Esophagus (tissue), 2 donors: ENCODE measurements at regions not wholly inside any gene's neighbourhood (a gene's known extent, or its start where the extent isn't known, plus 50 kb on each side); places are given as distances from the start of the nearest gene placed in this dataset.
"Not testable (repeated sequence)": the region's sequence is repeated elsewhere in the genome, so short reads cannot be mapped to it uniquely, and the experiment has no call there.

ENCODE experiments used
- H3K27ac ChIP-seq, 2 donors: one replicate each; pipeline ENCODE4 v1.5.1; 2013; ENCODE audit warnings: low read depth in 2 of 2, mild to moderate bottlenecking in 2 of 2, inconsistent platforms in 1 of 2, low read length in 1 of 2, moderate library complexity in 1 of 2
- H3K27me3 ChIP-seq, 2 donors: one replicate each; pipeline ENCODE4 v1.6.1; 2013; ENCODE audit warnings: low read length in 2 of 2, control low read depth in 1 of 2, mild to moderate bottlenecking in 1 of 2; ENCODE audit not compliant: insufficient read depth in 2 of 2, control insufficient read depth in 1 of 2
- H3K36me3 ChIP-seq, 2 donors: one replicate each; pipeline ENCODE4 v1.6.1; 2013; ENCODE audit warnings: low read length in 1 of 2; ENCODE audit not compliant: control insufficient read depth in 2 of 2, insufficient read depth in 2 of 2
- H3K4me1 ChIP-seq, 2 donors: one replicate each; pipeline ENCODE4 v1.6.1; 2013; ENCODE audit warnings: low read length in 1 of 2; ENCODE audit not compliant: control insufficient read depth in 2 of 2, insufficient read depth in 2 of 2
- H3K4me3 ChIP-seq, 2 donors: one replicate each; pipeline ENCODE4 v1.5.1; 2013; ENCODE audit warnings: low read length in 2 of 2, mild to moderate bottlenecking in 2 of 2, low read depth in 1 of 2, moderate library complexity in 1 of 2
- H3K9me3 ChIP-seq, 2 donors: one replicate each; pipeline ENCODE4 v1.6.1; 2013; ENCODE audit warnings: mild to moderate bottlenecking in 2 of 2, low read depth in 1 of 2, low read length in 1 of 2, moderate library complexity in 1 of 2; ENCODE audit not compliant: control insufficient read depth in 2 of 2, insufficient read depth in 1 of 2
- WGBS, 2 donors: extraction: QIAGEN DNeasy Blood & Tissue Kit; methylation state at CpG; one replicate each; pipeline ENCODE4 v1.1.7; 2013; 5-methylcytosine and 5-hydroxymethylcytosine counted together
- donor health status: healthy with polysubstance abuse.
- donor health status: Bipolar disorder and iron deficiency.

DNA sequence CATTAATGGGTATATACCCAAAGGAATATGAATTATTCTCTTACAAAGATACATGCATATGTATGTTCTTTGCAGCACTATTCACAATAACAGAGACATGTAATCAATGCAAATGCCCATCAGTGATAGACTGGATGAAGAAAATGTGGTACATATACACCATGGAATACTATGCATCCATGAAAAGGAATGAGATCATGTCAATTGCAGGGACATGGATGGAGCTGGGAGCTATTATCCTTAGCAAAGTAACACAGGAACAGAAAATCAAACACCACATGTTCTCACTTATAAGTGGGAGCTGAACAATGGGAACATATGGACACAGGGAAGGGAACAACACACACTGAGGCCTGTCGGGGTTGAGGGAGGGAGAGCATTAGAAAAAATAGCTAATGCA is 141.1 kb upstream of the HS3ST4 start:
- H3K36me3 ChIP-seq = no peaks in the 10 kb centered on the region
- H3K4me1 ChIP-seq = no peaks in the 10 kb centered on the region
- H3K27ac ChIP-seq = no peak overlapping the region
- H3K4me3 ChIP-seq = no peak overlapping the region
- no peaks in the 10 kb centered on the region for H3K27me3 ChIP-seq
- no peaks in the 10 kb centered on the region for H3K9me3 ChIP-seq
- 90 to 95% methylated on average over 1 of the region's 1 CpG for WGBS, 2 donors

DNA sequence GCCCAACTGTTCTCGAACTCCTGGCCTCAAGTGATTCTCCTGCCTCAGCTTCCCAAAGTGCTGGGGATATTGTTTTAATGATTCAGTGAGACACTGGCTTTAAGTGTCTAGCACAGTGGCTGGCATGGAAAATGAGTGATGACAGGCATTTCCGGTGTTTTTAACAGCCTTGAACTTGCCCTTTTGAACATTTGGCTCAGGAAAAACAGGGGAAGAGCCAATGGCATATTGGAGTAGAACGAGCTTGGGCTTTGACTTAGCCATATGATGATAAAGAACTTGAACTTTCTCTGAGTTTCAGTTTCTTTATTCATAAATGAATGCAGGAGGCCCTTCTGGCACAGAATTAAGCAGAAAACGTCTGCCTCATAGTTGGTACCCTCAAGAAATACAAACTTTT is 145.0 kb upstream of the HS3ST4 start:
- Histone ChIP-seq H3K4me3 (no peak overlapping the region), H3K4me1 (no peaks in the 10 kb centered on the region), H3K36me3 (no peaks in the 10 kb centered on the region), H3K27me3 (no peaks in the 10 kb centered on the region), H3K9me3 (no peaks in the 10 kb centered on the region), H3K27ac (no peak overlapping the region)
- WGBS, 2 donors = 27 to 35% methylated on average over 4 of the region's 4 CpGs

DNA sequence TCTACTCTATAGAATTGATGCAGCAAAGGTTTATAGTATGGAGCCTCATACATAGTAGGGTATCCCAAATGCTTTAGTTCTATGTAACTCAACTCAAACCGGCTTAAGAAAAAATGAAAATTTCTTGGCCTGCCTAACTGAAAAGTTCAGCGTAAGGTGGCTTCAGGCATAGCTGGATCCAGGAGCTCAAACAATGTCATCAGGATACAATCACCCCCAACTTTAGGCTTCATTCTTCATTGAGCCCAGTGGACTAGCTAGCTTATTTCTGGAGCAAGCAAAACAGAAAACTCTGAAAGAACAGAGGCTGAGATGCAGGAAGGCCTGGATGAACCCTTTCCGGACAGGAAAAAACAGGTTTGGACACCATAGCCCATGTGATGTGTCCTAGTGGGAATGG is 147.5 kb upstream of the HS3ST4 start:
- no peaks in the 10 kb centered on the region for H3K36me3 ChIP-seq
- WGBS, 2 donors = 76 to 88% methylated on average over 3 of the region's 3 CpGs
- no peaks in the 10 kb centered on the region for H3K27me3 ChIP-seq
- H3K4me1 ChIP-seq = no peaks in the 10 kb centered on the region
- no peak overlapping the region for H3K27ac ChIP-seq
- H3K4me3 ChIP-seq = no peak overlapping the region
- no peaks in the 10 kb centered on the region for H3K9me3 ChIP-seq

DNA sequence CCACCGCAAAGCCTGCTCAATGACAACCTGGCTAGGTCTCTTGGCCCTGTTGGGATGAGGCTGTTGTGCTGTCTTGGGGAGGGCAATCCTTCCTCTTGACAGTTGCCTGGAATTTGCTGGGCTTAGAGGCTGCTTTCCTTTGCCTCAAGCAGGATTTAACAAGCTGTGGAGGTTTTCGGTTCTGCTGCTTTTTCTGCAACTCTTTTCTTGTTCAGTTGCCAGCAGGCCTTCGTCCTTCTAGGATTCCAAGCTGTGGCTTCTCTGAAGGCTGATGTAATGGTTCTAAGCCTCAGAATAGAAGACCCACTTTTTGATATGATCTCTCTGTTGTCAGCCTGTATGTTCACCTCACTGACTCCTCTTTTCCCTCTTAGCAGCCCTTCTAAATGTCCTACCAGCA is 149.5 kb upstream of the HS3ST4 start:
- WGBS, 2 donors = 48 to 58% methylated on average over 3 of the region's 3 CpGs
- H3K27me3 ChIP-seq = no peaks in the 10 kb centered on the region
- no peak overlapping the region for H3K27ac ChIP-seq
- no peak overlapping the region for H3K4me3 ChIP-seq
- H3K36me3 ChIP-seq = no peaks in the 10 kb centered on the region
- no peaks in the 10 kb centered on the region for H3K4me1 ChIP-seq
- H3K9me3 ChIP-seq = no peaks in the 10 kb centered on the region

DNA sequence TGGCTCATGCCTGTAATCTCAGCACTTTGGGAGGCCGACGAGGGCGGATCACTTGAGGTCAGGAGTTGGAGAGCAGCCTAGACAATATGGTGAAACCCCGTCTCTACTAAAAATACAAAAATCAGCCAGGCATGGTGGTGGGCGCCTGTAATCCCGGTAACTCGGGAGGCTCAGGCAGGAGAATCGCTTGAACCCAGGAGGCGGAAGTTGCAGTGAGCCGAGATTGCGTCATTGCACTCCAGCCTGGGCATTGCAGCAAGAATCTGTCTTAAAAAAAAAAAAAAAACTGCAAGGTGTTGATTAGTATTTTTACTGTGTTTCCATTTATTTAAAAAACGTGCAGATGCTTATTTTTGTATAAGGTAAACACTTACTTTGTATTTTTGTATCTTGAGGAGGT is 152.0 kb upstream of the HS3ST4 start:
- WGBS, 2 donors = 90 to 91% methylated on average over 12 of the region's 12 CpGs
- H3K27me3 ChIP-seq, H3K9me3 ChIP-seq, H3K36me3 ChIP-seq, H3K4me3 ChIP-seq, H3K27ac ChIP-seq, H3K4me1 ChIP-seq: not testable (repeated sequence)

DNA sequence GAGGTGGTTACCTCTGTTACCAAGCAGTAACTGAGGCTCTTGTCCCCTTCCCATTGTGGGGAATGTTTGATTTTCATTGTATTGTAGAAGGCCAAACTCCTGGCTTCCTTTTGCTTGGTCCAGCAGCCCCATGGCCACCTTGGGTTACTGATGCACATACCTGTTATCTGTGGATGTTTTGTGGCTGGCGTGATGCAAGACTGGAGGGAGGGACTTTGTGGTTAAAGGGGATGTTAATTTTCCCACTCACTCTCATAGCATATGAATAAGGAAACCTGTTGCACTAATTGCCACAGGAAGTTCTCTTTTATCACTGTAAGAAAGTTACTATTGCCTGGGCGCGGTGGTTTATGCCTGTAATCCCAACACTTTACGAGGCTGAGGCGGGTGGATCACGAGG is 168.6 kb upstream of the HS3ST4 start:
- no peak overlapping the region for H3K27ac ChIP-seq
- H3K9me3 ChIP-seq = no peaks in the 10 kb centered on the region
- H3K4me3 ChIP-seq = no peak overlapping the region
- 73 to 81% methylated on average over 6 of the region's 6 CpGs for WGBS, 2 donors
- H3K4me1 ChIP-seq = no peaks in the 10 kb centered on the region
- no peaks in the 10 kb centered on the region for H3K36me3 ChIP-seq
- no peaks in the 10 kb centered on the region for H3K27me3 ChIP-seq

DNA sequence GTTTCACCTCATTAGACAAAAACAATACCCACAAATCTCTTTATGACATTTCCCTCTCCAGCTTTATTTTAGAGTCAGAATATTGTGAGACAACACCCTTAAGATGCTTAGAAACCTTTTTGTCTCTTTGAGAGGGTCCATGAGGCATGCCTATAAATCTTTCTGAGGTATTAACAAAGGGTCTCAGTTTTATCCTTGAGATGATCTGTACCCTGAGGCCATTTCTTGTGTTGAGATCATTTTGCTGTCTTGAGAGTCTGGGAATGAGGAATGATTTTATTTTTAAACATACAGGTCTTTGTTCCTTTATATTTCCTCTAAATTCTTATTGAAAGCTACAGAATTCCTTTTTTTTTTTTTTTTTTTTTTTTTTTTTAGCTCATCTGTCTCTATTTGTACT is 179.7 kb upstream of the HS3ST4 start:
- H3K9me3 ChIP-seq = peaks cover 0 to 2% of the 10 kb centered on the region in 2 donors
- no peaks in the 10 kb centered on the region for H3K36me3 ChIP-seq
- no peak overlapping the region for H3K27ac ChIP-seq
- H3K4me1 ChIP-seq = no peaks in the 10 kb centered on the region
- no peaks in the 10 kb centered on the region for H3K27me3 ChIP-seq
- no peak overlapping the region for H3K4me3 ChIP-seq

DNA sequence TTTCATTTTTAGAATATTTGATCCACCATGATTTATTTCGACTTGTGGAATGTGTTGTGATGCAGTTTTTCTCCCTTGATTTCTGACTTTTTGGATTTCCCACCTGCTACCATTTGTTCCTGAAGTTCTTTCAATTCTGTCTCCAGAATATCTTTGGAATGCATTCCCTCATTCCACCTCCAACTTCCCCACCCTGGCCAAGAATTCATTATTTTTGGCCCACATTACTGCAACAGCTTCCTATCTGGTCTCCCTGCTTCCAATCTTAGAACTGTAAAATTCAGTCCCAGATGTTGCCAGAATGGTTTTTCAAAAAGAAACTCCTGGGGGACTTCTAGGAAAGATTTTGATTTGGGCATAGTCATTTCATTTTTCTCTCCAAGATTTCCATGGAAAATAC is 182.3 kb upstream of the HS3ST4 start:
- no peaks in the 10 kb centered on the region for H3K36me3 ChIP-seq
- WGBS, 2 donors = 57 to 64% methylated on average over 1 of the region's 1 CpG
- no peaks in the 10 kb centered on the region for H3K4me1 ChIP-seq
- no peaks in the 10 kb centered on the region for H3K9me3 ChIP-seq
- no peak overlapping the region for H3K27ac ChIP-seq
- no peaks in the 10 kb centered on the region for H3K27me3 ChIP-seq
- no peak overlapping the region for H3K4me3 ChIP-seq

DNA sequence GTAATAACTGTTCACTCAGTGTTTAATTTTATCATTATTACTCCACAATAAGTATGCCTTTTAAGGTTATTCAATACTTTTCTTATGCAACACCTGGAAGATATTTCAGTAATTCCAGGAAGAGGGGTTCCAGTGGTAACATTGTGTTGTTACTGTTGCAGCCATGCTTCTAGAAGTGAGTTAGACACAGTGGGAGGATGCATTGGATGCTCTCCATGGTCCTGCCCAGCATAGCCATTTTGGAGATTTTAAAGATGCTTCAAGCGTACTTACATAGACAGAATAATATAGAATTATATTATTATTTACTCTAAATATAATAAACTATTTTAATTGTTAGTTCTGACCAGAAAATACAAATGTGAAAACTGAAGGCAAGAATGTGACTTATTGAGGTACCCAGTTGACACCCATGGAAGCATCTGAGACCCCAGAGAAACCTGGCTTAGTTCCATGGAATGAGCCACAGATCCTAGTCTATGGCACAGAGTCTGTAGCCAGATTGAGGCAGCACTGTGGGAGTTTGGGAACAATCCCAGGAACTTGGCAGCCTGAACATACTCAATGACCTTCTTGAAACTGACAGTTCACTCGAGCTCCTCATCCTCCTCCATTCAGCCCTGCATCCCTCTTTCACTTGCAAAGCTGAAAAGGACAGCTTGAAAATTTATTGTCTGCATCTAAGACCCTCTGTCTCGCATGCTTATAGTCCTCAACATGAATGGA is 190.1 kb upstream of the HS3ST4 start:
- Histone ChIP-seq H3K36me3 (no peaks in the 10 kb centered on the region), H3K27me3 (peaks cover 0 to 3% of the 10 kb centered on the region in 2 donors), H3K9me3 (no peaks in the 10 kb centered on the region), H3K4me3 (no peak overlapping the region), H3K4me1 (no peaks in the 10 kb centered on the region), H3K27ac (no peak overlapping the region)
- whole genome bisulfite sequencing, 2 donors = 65 to 67% methylated on average over 3 of the region's 3 CpGs

DNA sequence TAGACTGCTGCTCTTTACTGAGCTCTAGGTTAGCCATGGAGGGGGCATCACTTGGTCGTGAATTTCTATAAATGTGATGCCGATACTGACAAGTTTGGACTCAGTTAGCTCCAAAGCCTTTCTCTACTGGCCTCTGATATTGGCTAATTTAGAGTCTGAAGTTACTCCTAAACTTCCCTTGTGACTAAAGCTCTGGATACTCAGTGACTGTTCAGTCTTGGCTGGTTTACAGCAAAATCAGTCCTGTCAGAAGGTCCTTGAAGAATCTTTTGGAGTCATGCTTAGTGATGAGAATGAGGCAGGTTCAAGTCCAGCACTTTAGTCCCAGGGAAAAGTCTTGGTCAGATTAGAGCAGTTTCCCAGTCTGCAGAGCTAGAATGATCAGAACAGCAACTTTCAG is 197.5 kb upstream of the HS3ST4 start:
- peaks cover 0 to 3% of the 10 kb centered on the region in 2 donors for H3K27me3 ChIP-seq
- WGBS, 2 donors = 72 to 82% methylated on average over 2 of the region's 2 CpGs

More for the DNA sequence above, 197.5 kb upstream of the HS3ST4 start:
- H3K9me3 ChIP-seq = no peaks in the 10 kb centered on the region
- H3K4me3 ChIP-seq = no peak overlapping the region
- H3K4me1 ChIP-seq = peaks cover 0 to 3% of the 10 kb centered on the region in 2 donors
- H3K36me3 ChIP-seq = no peaks in the 10 kb centered on the region
- no peak overlapping the region for H3K27ac ChIP-seq
